ENCODE measurements at regions not wholly inside any gene's neighbourhood (a gene's known extent, or its start where the extent isn't known, plus 50 kb on each side); places are given as distances from the start of the nearest gene placed in this dataset.
"Not testable (repeated sequence)": the region's sequence is repeated elsewhere in the genome, so short reads cannot be mapped to it uniquely, and the experiment has no call there.

DNA sequence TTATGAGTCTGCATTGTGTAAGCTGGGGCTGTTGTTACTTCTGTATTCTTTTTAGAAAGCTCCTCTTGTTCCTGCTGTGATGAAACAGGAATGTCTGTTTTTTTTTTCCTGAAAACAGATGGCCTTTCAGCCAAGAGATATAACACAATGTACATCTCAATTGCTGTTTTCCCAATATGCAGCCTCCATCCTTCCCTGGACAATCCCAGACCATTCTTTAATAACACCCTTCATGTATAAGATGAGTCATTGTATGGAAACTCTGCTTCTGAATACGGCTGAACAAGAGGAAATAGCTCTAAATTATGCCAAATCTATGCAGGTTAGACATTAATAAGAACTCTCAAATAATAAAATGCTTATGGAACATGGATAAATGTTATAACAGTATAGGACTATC lies 60.2 kb upstream of the LRRC4C start:
- Histone ChIP-seq H3K4me1 (ENCODE audit: insufficient read depth, low read length) (peaks cover 15% of the 10 kb centered on the region), H2AFZ (ENCODE audit: low read depth, low read length) (no peak overlapping the region), H3K36me3 (ENCODE audit: insufficient read depth, low read length) (no peaks in the 10 kb centered on the region), H3K27me3 (ENCODE audit: insufficient read depth, low read length) (no peaks in the 10 kb centered on the region), H3K4me3 (ENCODE audit: low read length) (no peak overlapping the region), H3K9me3 (ENCODE audit: low read length) (no peaks in the 10 kb centered on the region)

DNA sequence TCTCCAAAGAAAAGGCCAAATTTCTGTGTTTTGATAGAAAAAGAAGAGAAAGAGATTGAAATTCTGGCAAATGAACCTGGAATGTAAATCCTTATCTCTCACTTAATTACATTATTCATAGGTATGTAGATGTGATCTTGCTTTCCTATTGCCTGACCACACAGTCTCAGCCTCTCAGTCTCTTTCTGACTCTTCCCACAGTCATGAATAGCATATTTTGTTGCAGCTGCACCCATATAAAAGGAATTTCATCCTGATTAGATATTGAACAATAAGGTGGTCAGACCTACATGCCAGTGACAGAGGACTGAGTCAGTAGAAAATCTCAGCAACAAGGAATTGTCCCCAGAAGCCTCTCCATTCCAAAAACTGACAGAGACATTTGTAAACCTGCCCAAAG lies 62.9 kb upstream of the LRRC4C start:
- H3K4me3 ChIP-seq (ENCODE audit: low read length) = no peak overlapping the region
- H3K27me3 ChIP-seq (ENCODE audit: insufficient read depth, low read length) = no peaks in the 10 kb centered on the region
- H3K36me3 ChIP-seq (ENCODE audit: insufficient read depth, low read length) = no peaks in the 10 kb centered on the region
- no peak overlapping the region for H2AFZ ChIP-seq (ENCODE audit: low read depth, low read length)
- H3K4me1 ChIP-seq (ENCODE audit: insufficient read depth, low read length) = peaks cover 15% of the 10 kb centered on the region
- no peaks in the 10 kb centered on the region for H3K9me3 ChIP-seq (ENCODE audit: low read length)

- Histone ChIP-seq H3K9me3 (ENCODE audit: low read length) (no peaks in the 10 kb centered on the region), H3K4me1 (ENCODE audit: insufficient read depth, low read length) (peaks cover 15% of the 10 kb centered on the region), H3K27me3 (ENCODE audit: insufficient read depth, low read length) (no peaks in the 10 kb centered on the region), H2AFZ (ENCODE audit: low read depth, low read length) (no peak overlapping the region), H3K36me3 (ENCODE audit: insufficient read depth, low read length) (no peaks in the 10 kb centered on the region), H3K4me3 (ENCODE audit: low read length) (no peak overlapping the region)
These were observed 63.6 kb upstream of the LRRC4C start for GRCh38 chr11:41522899-41523672.

- Histone ChIP-seq H2AFZ (ENCODE audit: low read depth, low read length) (no peak overlapping the region), H3K36me3 (ENCODE audit: insufficient read depth, low read length) (no peaks in the 10 kb centered on the region), H3K4me1 (ENCODE audit: insufficient read depth, low read length) (peaks cover 8% of the 10 kb centered on the region), H3K27me3 (ENCODE audit: insufficient read depth, low read length) (no peaks in the 10 kb centered on the region), H3K4me3 (ENCODE audit: low read length) (no peak overlapping the region), H3K9me3 (ENCODE audit: low read length) (no peaks in the 10 kb centered on the region)
These were observed 68.1 kb upstream of the LRRC4C start for GRCh38 chr11:41527530-41527929.

GRCh38 chr11:41532413-41532812 lies 73.0 kb upstream of the LRRC4C start:
- H3K9me3 ChIP-seq (ENCODE audit: low read length) = no peaks in the 10 kb centered on the region
- H3K27me3 ChIP-seq (ENCODE audit: insufficient read depth, low read length) = no peaks in the 10 kb centered on the region
- H3K36me3 ChIP-seq (ENCODE audit: insufficient read depth, low read length) = no peaks in the 10 kb centered on the region
- no peak overlapping the region for H3K4me3 ChIP-seq (ENCODE audit: low read length)
- H2AFZ ChIP-seq (ENCODE audit: low read depth, low read length) = no peak overlapping the region
- no peaks in the 10 kb centered on the region for H3K4me1 ChIP-seq (ENCODE audit: insufficient read depth, low read length)

DNA sequence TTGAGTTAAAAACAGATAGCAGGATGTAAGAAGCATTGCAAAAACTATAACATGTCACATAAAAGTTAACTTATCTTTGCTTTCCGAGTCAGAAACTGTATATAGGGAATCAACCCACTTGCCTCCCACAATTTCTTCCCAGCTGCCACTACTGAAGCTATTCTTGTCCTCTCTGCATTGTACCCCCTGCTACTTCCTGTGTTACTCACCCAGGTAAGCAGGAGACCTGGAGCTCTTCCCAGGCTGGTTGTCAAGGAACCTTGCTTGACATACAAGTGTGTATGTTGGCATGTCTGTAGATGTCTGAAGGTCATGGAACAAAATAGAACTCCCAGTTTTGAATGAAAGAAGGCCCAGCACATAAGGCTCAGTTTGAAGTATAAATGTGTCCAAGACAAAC lies 74.3 kb upstream of the LRRC4C start:
- Histone ChIP-seq H3K27me3 (ENCODE audit: insufficient read depth, low read length) (no peaks in the 10 kb centered on the region), H3K4me1 (ENCODE audit: insufficient read depth, low read length) (peaks cover 6% of the 10 kb centered on the region), H3K9me3 (ENCODE audit: low read length) (no peaks in the 10 kb centered on the region), H2AFZ (ENCODE audit: low read depth, low read length) (no peak overlapping the region), H3K4me3 (ENCODE audit: low read length) (no peak overlapping the region), H3K36me3 (ENCODE audit: insufficient read depth, low read length) (no peaks in the 10 kb centered on the region)

- Histone ChIP-seq H2AFZ (ENCODE audit: low read depth, low read length) (no peak overlapping the region), H3K4me3 (ENCODE audit: low read length) (no peak overlapping the region), H3K9me3 (ENCODE audit: low read length) (no peaks in the 10 kb centered on the region), H3K4me1 (ENCODE audit: insufficient read depth, low read length) (peaks cover 6% of the 10 kb centered on the region), H3K27me3 (ENCODE audit: insufficient read depth, low read length) (no peaks in the 10 kb centered on the region), H3K36me3 (ENCODE audit: insufficient read depth, low read length) (no peaks in the 10 kb centered on the region)
These were observed 74.9 kb upstream of the LRRC4C start for GRCh38 chr11:41534391-41534790.

- no peaks in the 10 kb centered on the region for H3K27me3 ChIP-seq (ENCODE audit: insufficient read depth, low read length)
- H3K4me3 ChIP-seq (ENCODE audit: low read length) = no peak overlapping the region
- H3K4me1 ChIP-seq (ENCODE audit: insufficient read depth, low read length) = peaks cover 6% of the 10 kb centered on the region
- H2AFZ ChIP-seq (ENCODE audit: low read depth, low read length) = no peak overlapping the region
- H3K36me3 ChIP-seq (ENCODE audit: insufficient read depth, low read length) = no peaks in the 10 kb centered on the region
- H3K9me3 ChIP-seq (ENCODE audit: low read length) = no peaks in the 10 kb centered on the region
These were observed 75.4 kb upstream of the LRRC4C start for GRCh38 chr11:41534861-41535260.

- no peak overlapping the region for H3K4me3 ChIP-seq (ENCODE audit: low read length)
- peaks cover 6% of the 10 kb centered on the region for H3K4me1 ChIP-seq (ENCODE audit: insufficient read depth, low read length)
- no peaks in the 10 kb centered on the region for H3K36me3 ChIP-seq (ENCODE audit: insufficient read depth, low read length)
- no peaks in the 10 kb centered on the region for H3K9me3 ChIP-seq (ENCODE audit: low read length)
- no peaks in the 10 kb centered on the region for H3K27me3 ChIP-seq (ENCODE audit: insufficient read depth, low read length)
- no peak overlapping the region for H2AFZ ChIP-seq (ENCODE audit: low read depth, low read length)
These were observed 76.6 kb upstream of the LRRC4C start for GRCh38 chr11:41536021-41536568.

DNA sequence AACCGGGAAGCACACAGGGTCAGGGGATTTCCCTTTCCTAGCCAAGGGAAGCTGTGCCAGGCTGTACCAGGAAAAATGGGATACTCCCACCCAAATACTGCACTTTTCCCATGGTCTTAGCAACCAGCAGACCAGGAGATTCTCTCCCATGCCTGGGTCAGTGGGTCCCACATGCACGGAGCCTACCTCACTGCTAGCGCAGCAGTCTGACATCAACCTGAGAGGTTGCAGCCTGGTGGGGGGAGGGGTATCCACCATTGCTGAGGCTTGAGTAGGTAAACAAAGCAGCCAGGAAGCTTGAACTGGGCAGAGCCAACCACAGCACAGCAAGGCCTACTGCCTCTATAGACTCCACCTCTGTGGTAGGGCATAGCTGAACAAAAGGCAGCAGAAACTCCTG lies 85.5 kb upstream of the LRRC4C start:
- H3K27me3 ChIP-seq (ENCODE audit: insufficient read depth, low read length); H3K36me3 ChIP-seq (ENCODE audit: insufficient read depth, low read length); H3K4me1 ChIP-seq (ENCODE audit: insufficient read depth, low read length); H2AFZ ChIP-seq (ENCODE audit: low read depth, low read length); H3K9me3 ChIP-seq (ENCODE audit: low read length); H3K4me3 ChIP-seq (ENCODE audit: low read length): not testable (repeated sequence)

- Histone ChIP-seq H3K4me1 (ENCODE audit: insufficient read depth, low read length) (no peaks in the 10 kb centered on the region), H3K9me3 (ENCODE audit: low read length) (no peaks in the 10 kb centered on the region), H3K27me3 (ENCODE audit: insufficient read depth, low read length) (no peaks in the 10 kb centered on the region), H3K36me3 (ENCODE audit: insufficient read depth, low read length) (no peaks in the 10 kb centered on the region), H3K4me3 (ENCODE audit: low read length) (no peak overlapping the region), H2AFZ (ENCODE audit: low read depth, low read length) (no peak overlapping the region)
These were observed 119.1 kb upstream of the LRRC4C start for GRCh38 chr11:41578421-41579051.

- Histone ChIP-seq H2AFZ (ENCODE audit: low read depth, low read length) (no peak overlapping the region), H3K9me3 (ENCODE audit: low read length) (no peaks in the 10 kb centered on the region)
These were observed 120.1 kb upstream of the LRRC4C start for GRCh38 chr11:41579546-41579945.

GRCh38 chr11:41609511-41609910 lies 150.1 kb upstream of the LRRC4C start:
- Histone ChIP-seq H2AFZ (ENCODE audit: low read depth, low read length) (no peak overlapping the region), H3K27me3 (ENCODE audit: insufficient read depth, low read length) (no peaks in the 10 kb centered on the region), H3K4me1 (ENCODE audit: insufficient read depth, low read length) (no peaks in the 10 kb centered on the region), H3K4me3 (ENCODE audit: low read length) (no peak overlapping the region), H3K36me3 (ENCODE audit: insufficient read depth, low read length) (no peaks in the 10 kb centered on the region), H3K9me3 (ENCODE audit: low read length) (no peaks in the 10 kb centered on the region)

More at GRCh38 chr11:41579546-41579945, 120.1 kb upstream of the LRRC4C start:
- no peaks in the 10 kb centered on the region for H3K36me3 ChIP-seq (ENCODE audit: insufficient read depth, low read length)
- no peak overlapping the region for H3K4me3 ChIP-seq (ENCODE audit: low read length)
- H3K27me3 ChIP-seq (ENCODE audit: insufficient read depth, low read length) = no peaks in the 10 kb centered on the region
- H3K4me1 ChIP-seq (ENCODE audit: insufficient read depth, low read length) = no peaks in the 10 kb centered on the region
